Neural progenitor cell (in vitro differentiated cells): ENCODE measurements at regions not wholly inside any gene's neighbourhood (a gene's known extent, or its start where the extent isn't known, plus 50 kb on each side); places are given as distances from the start of the nearest gene placed in this dataset.

Experiments used
- CTCF ChIP-seq: fragments of 200-600 bp; sonication (generic); IDR thresholded peaks from 2 replicates; pipeline ENCODE4 v1.5.1; 2017; ENCODE audit warnings: antibody characterized with exemption, mild to moderate bottlenecking
- EZH2 ChIP-seq: fragments of 200-600 bp; sonication (generic); IDR thresholded peaks from 2 replicates; pipeline ENCODE4 v1.6.1; 2017; ENCODE audit warnings: antibody characterized with exemption, mild to moderate bottlenecking, moderate library complexity
- EZH2phosphoT487 ChIP-seq: fragments of 200-600 bp; sonication (generic); IDR thresholded peaks from 2 replicates; pipeline ENCODE4 v1.6.1; 2017; ENCODE audit warnings: antibody characterized with exemption

GRCh38 chr6:9986273-9986672, 428.6 kb downstream of the TFAP2A start:
- no peak for TF ChIP-seq EZH2
- TF ChIP-seq CTCF = no peak
- no peak for TF ChIP-seq EZH2phosphoT487
